HS-5 (cell line): ENCODE measurements at regions not wholly inside any gene's neighbourhood (a gene's known extent, or its start where the extent isn't known, plus 50 kb on each side); places are given as distances from the start of the nearest gene placed in this dataset.

ENCODE experiments used
- DNase-seq: peaks from one replicate; pipeline ENCODE4 v3.0.0-alpha.2; 2012; ENCODE audit warnings: low read depth

- DNase-seq, result no peak
Measured at GRCh38 chr5:51802551-51803184, 419.4 kb downstream of the ISL1 start.

GRCh38 chr5:51806677-51807076 is 423.4 kb downstream of the ISL1 start:
- DNase-seq, result no peak

GRCh38 chr5:51810592-51810991 is 427.3 kb downstream of the ISL1 start:
- DNase-seq, result peak; percentile 87

GRCh38 chr5:51811883-51812471 is 428.7 kb downstream of the ISL1 start:
- DNase-seq, result no peak

GRCh38 chr5:51814817-51815216 is 431.6 kb downstream of the ISL1 start:
- peak; percentile 18 for DNase-seq

GRCh38 chr5:51816427-51816826 is 433.2 kb downstream of the ISL1 start:
- no peak for DNase-seq

- no peak for DNase-seq
Measured at GRCh38 chr5:51821697-51822096, 438.4 kb downstream of the ISL1 start.

- DNase-seq, result peak; percentile 66
Measured at GRCh38 chr5:51829230-51829629, 446.0 kb downstream of the ISL1 start.

GRCh38 chr5:51829691-51830090 is 446.4 kb downstream of the ISL1 start:
- no peak for DNase-seq

GRCh38 chr5:51832934-51833470 is 449.8 kb downstream of the ISL1 start:
- no peak for DNase-seq

GRCh38 chr5:51838459-51838858 is 455.2 kb downstream of the ISL1 start:
- DNase-seq, result no peak

- DNase-seq, result no peak
Measured at GRCh38 chr5:51843893-51844292, 460.6 kb downstream of the ISL1 start.

- DNase-seq, result no peak
Measured at GRCh38 chr5:51846015-51846414, 462.8 kb downstream of the ISL1 start.

GRCh38 chr5:51859624-51860023 is 476.4 kb downstream of the ISL1 start:
- no peak for DNase-seq

GRCh38 chr5:51860532-51861018 is 477.3 kb downstream of the ISL1 start:
- peak; percentile 19 for DNase-seq

- DNase-seq, result no peak
Measured at GRCh38 chr5:51872144-51872543, 488.9 kb downstream of the ISL1 start.

GRCh38 chr5:51881901-51882300 is 498.7 kb downstream of the ISL1 start:
- DNase-seq, result no peak

- DNase-seq, result no peak
Measured at GRCh38 chr5:51882647-51883046, 499.4 kb downstream of the ISL1 start.

GRCh38 chr5:51889703-51890102 is 506.5 kb downstream of the ISL1 start:
- DNase-seq, result no peak

GRCh38 chr5:51890435-51891116 is 507.3 kb downstream of the ISL1 start:
- no peak for DNase-seq

- DNase-seq, result no peak
Measured at GRCh38 chr5:51892680-51893079, 509.4 kb downstream of the ISL1 start.

GRCh38 chr5:51895834-51896233 is 512.6 kb downstream of the ISL1 start:
- DNase-seq, result no peak

- DNase-seq, result no peak
Measured at GRCh38 chr5:51902512-51902911, 519.3 kb downstream of the ISL1 start.
